ENCODE measurements at regions not wholly inside any gene's neighbourhood (a gene's known extent, or its start where the extent isn't known, plus 50 kb on each side); places are given as distances from the start of the nearest gene placed in this dataset.
"Not testable (repeated sequence)": the region's sequence is repeated elsewhere in the genome, so short reads cannot be mapped to it uniquely, and the experiment has no call there.

DNA sequence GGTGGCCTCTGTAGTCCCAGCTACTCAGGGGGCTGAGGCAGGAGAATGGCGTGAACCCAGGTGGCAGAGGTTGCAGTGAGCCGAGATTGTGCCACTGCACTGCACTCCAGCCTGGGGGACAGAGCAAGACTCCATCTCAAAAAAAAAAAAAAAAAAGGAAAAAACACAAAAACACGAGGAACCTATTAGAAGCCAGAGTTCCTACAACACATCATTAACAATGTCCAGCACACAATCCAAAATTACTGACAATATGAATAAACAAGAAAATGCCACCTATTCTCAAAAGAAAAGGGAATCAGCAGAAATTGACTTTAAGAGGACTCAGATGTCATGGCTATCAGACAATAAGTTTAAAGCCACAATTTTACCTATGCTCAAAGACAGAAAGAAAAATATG, 57.3 kb upstream of the HS3ST3A1 start:
- not testable (repeated sequence) for DNase-seq

- no peak for DNase-seq
Observed at GRCh38 chr17:13665872-13666635, 64.3 kb upstream of the HS3ST3A1 start.

- no peak for DNase-seq
Observed at GRCh38 chr17:13671341-13671740, 69.6 kb upstream of the HS3ST3A1 start.

DNA sequence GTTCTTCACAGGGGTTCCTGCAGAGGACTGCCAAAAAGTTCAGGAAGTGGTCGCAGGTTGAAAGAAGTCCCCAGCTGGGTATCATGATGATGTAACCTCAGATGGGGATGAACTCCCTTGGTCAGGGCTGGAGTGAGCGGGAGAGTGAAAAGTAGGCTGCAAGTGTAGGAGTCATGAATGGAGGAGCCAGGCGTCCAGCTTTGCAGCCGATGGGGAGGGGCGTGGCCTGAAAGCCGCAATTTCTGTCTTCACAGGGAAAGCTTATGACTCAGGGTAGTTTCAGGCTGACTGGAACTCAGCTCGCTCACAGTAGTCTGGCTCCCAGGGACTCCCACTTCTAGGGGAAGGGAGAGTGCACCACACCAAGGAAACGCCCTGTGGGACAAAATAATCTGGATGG, 70.0 kb upstream of the HS3ST3A1 start:
- no peak for DNase-seq

- DNase-seq: no peak
Observed at GRCh38 chr17:13678361-13678760, 76.6 kb upstream of the HS3ST3A1 start.

- DNase-seq: no peak
Observed at GRCh38 chr17:13678841-13679240, 77.1 kb upstream of the HS3ST3A1 start.

DNA sequence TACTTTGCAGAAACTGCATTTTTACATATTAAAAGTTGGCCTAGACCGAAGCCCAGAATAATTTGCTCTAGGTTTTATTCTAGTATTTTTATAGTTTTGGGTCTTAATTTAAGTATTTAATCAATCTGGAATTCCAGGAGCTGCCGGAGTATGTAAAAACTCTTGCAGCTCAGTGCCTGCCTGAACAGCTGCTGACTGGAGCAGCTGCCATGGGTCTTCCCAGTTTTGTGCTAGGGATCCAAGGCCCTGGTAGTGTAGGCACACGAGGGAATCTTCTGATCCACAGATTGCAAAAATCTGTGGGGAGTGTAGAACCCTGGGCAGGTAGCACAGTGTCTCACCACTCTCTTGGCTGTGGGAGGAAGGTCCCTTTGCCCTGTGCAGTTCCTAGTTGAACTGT, 87.0 kb upstream of the HS3ST3A1 start:
- no peak for DNase-seq

- no peak for DNase-seq
Observed at GRCh38 chr17:13690806-13691205, 89.1 kb upstream of the HS3ST3A1 start.

- no peak for DNase-seq
Observed at GRCh38 chr17:13694934-13695333, 93.2 kb upstream of the HS3ST3A1 start.

DNA sequence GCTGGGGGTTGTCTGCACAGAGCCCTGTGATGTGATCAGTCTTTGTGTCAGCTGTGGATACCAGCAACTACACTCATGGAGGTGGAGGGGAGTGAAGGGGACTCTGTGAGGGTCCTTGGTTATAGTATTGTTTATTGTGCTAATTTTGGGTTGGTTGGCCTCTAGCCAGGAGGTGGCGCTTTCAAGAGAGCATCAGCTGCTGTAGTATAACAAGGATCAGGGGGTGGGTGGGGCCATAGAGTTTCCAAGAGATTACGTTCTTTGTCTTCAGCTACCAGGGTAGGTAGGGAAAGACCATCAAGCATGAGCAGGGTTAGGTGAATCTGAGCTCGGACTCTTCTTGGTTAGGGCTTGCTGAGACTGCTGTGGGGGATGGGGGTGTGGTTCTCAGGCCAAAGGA, 97.1 kb upstream of the HS3ST3A1 start:
- no peak for DNase-seq

DNA sequence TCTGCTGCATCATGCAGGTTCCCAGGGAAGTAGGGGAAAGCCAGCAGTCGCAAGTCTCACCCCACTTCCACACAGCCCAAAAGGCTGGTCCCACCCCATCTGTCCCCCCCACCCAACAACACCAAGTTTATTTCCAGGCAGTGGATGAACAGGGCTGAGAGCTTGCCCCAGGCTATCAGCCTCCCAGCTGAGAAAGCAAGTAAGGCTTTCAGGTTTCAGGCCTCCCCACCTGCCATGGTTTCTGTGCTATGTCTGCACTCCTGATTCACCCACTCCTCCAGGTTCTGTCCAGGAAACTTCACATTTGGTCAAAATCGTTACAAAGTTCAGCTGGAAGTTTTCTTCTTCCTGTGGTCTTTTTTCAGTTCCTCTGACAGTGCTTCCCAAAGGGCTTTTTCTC, 97.5 kb upstream of the HS3ST3A1 start:
- DNase-seq: no peak

DNA sequence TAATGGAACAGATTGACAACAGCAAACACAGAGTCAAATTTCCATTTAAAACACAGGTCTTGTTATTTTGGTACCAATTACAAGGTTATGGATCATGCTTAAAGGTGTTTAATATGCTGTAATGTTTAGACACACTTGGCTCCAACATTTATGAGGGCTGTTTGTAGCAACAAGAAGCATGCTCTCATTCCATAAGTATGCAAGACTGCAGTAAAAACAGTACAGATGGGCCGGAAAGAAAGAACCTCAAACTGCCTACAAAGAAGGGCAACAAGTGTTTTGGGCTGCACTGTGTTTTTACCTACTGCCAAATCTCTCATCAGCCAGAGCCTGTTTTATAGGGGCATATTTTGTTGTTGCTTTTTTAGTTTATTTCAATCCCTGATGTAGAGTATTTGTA, 100.5 kb upstream of the HS3ST3A1 start:
- no peak for DNase-seq

- no peak for DNase-seq
Observed at GRCh38 chr17:13704333-13704732, 102.6 kb upstream of the HS3ST3A1 start.

DNA sequence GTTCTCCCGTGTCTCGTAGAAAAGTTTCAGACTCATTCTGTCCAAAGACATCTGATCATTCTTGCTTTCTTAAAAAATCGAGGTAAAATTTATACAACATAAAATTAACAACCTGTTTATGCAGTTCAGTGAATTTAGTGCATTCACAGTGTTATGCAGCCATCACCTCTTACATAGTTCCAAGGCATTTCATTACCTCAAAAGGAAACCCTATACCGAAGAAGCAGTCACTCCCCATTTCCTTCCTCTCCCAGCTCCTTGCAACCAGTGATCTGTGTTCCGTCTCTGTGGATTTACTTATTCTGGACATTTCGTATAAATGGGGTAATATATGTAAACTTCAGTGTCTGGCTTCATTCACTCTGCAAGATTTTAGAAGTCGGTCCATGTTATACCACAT, 103.5 kb upstream of the HS3ST3A1 start:
- DNase-seq: no peak

GRCh38 chr17:13721705-13722104, 120.0 kb upstream of the HS3ST3A1 start:
- no peak for DNase-seq

DNA sequence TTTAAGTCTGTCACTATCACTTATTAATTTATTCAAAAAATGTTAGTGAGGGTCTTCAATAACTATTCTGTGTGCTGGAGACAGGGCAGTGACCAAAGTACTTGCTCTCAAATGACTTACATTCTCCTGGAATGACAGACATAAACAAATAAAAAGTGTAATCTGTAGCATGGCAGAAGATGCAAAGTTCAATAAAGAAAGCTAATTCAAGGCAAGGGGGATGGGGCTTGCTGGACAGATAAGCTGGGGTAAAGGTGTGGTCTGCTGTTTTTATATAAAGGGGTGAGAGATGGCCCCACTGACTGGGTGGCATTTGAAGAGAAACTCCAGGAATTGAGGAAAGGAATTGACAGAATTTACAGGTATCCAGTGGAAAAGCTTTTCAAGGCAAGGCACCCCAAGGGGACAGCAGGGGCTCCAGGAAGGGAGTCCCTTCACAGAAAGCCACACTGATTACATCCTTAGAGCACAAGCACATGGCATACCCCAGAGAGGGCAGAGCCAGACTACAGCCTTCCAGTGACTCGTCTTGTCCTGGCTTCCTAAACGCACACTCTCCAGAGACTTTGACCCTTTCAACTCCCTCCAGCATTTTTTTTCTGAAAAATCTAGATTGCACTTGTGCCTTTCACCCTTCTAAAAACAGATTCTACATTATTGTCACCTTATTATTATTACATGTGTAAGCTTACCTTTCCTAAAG, 123.7 kb upstream of the HS3ST3A1 start:
- no peak for DNase-seq

GRCh38 chr17:13727441-13728171, 125.9 kb upstream of the HS3ST3A1 start:
- no peak for DNase-seq

- DNase-seq: no peak
Observed at GRCh38 chr17:13728781-13729180, 127.1 kb upstream of the HS3ST3A1 start.

DNA sequence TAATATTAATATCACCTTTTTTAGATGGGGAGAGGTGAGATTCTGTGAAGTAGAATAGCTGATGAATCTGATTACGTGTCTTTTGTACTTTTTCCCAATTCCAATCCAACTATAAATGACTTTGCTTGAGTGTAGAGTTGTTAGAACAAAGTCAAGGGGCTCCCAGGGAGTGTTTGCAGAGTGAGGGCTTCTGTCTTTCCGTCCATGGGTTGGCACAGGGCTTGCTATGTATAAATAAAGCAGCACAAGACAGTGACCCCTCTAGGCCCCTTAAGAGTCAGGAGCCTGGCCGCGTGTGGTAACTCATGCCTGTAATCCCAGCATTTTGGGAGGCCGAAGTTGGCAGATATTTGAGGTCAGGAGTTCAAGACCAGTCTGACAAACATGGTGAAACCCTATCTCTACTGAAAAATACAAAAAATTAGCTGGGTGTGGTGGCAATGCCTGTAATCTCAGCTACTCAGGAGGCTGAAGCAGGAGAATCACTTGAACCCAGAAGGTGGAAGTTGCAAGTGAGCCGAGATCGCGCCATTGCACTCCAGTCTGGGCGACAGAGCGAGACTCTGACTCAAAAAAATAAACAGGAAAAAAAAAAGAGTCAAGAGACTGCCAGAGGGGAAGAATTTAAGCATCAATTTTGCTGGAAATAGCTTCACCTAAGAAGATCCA, 127.9 kb upstream of the HS3ST3A1 start:
- DNase-seq: no peak

DNA sequence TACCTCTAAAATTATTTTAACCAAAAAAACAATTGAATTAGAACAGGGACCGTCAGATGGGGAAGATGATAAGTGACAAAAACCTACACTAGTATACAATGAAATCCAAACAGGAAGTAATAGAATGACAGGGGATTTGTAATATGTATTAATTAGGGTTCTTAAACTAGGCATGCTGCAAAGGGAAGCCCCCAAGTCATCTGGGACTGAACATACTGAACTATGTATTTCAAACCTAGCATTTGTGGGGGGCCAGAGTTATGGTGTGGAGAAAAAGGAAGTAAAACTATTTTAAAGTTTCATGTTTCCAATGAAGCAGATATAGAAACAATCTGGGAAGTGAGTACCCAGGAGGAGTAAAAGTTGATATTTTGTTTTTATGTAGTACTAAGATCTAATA, 133.2 kb upstream of the HS3ST3A1 start:
- DNase-seq: no peak

DNA sequence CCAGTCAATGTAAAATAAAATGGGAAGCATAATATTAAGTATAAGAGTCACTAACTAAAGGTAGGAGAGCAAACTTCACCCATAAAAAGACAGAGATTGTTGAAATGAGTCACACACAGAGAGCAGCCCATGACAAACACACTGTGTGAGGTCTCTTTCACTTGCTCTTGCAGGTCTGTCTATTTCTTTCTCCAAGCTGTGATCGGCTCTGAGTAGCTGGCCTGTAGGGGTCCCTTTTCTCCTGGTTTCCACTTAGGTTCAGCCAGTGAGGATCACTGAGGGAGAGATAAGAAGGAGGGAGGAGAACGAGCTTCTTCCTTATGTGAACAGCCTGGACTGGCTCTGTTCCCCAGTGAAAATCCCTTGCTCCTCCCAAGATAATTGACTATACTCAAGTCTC, 133.7 kb upstream of the HS3ST3A1 start:
- DNase-seq: no peak

- DNase-seq: no peak
Observed at GRCh38 chr17:13735861-13736260, 134.1 kb upstream of the HS3ST3A1 start.

- DNase-seq: no peak
Observed at GRCh38 chr17:13736916-13737315, 135.2 kb upstream of the HS3ST3A1 start.
